ENCODE measurements at regions not wholly inside any gene's neighbourhood (a gene's known extent, or its start where the extent isn't known, plus 50 kb on each side); places are given as distances from the start of the nearest gene placed in this dataset.
"Not testable (repeated sequence)": the region's sequence is repeated elsewhere in the genome, so short reads cannot be mapped to it uniquely, and the experiment has no call there.

GRCh38 chr5:39526914-39527477, 102.2 kb upstream of the DAB2 start:
- Histone ChIP-seq H3K27ac (ENCODE audit: low read length) (peak overlapping the region; percentile 5), H3K9me3 (ENCODE audit: control insufficient read depth in 1 of 2, low read length in 2 of 2) (no peaks in the 10 kb centered on the region), H3K27me3 (ENCODE audit: low read depth, low read length) (no peaks in the 10 kb centered on the region), H3K4me1 (ENCODE audit: control insufficient read depth in 1 of 2, insufficient read depth in 2 of 2, low read length in 2 of 2) (no peaks in the 10 kb centered on the region), H3K36me3 (ENCODE audit: control insufficient read depth in 1 of 2, insufficient read depth in 2 of 2, low read length in 2 of 2) (no peaks in the 10 kb centered on the region), H3K4me3 (ENCODE audit: low read depth in 1 of 2, low read length in 2 of 2) (no peak overlapping the region)

GRCh38 chr5:39525781-39526180, 101.0 kb upstream of the DAB2 start:
- H3K9me3 ChIP-seq (ENCODE audit: control insufficient read depth in 1 of 2, low read length in 2 of 2); H3K4me3 ChIP-seq (ENCODE audit: low read depth in 1 of 2, low read length in 2 of 2); H3K4me1 ChIP-seq (ENCODE audit: control insufficient read depth in 1 of 2, insufficient read depth in 2 of 2, low read length in 2 of 2); H3K36me3 ChIP-seq (ENCODE audit: control insufficient read depth in 1 of 2, insufficient read depth in 2 of 2, low read length in 2 of 2); H3K27me3 ChIP-seq (ENCODE audit: low read depth, low read length); H3K27ac ChIP-seq (ENCODE audit: low read length): not testable (repeated sequence)

GRCh38 chr5:39525271-39525670, 100.5 kb upstream of the DAB2 start:
- H3K4me1 ChIP-seq (ENCODE audit: control insufficient read depth in 1 of 2, insufficient read depth in 2 of 2, low read length in 2 of 2) = peaks cover 0 to under 1% of the 10 kb centered on the region in 2 donors
- H3K9me3 ChIP-seq (ENCODE audit: control insufficient read depth in 1 of 2, low read length in 2 of 2) = no peaks in the 10 kb centered on the region
- H3K36me3 ChIP-seq (ENCODE audit: control insufficient read depth in 1 of 2, insufficient read depth in 2 of 2, low read length in 2 of 2) = no peaks in the 10 kb centered on the region
- H3K27ac ChIP-seq (ENCODE audit: low read length) = no peak overlapping the region
- H3K4me3 ChIP-seq (ENCODE audit: low read depth in 1 of 2, low read length in 2 of 2) = no peak overlapping the region
- H3K27me3 ChIP-seq (ENCODE audit: low read depth, low read length) = no peaks in the 10 kb centered on the region

- Histone ChIP-seq H3K4me1 (ENCODE audit: control insufficient read depth in 1 of 2, insufficient read depth in 2 of 2, low read length in 2 of 2) (peaks cover 0 to 14% of the 10 kb centered on the region in 2 donors), H3K4me3 (ENCODE audit: low read depth in 1 of 2, low read length in 2 of 2) (no peak overlapping the region), H3K27ac (ENCODE audit: low read length) (no peak overlapping the region), H3K9me3 (ENCODE audit: control insufficient read depth in 1 of 2, low read length in 2 of 2) (no peaks in the 10 kb centered on the region), H3K36me3 (ENCODE audit: control insufficient read depth in 1 of 2, insufficient read depth in 2 of 2, low read length in 2 of 2) (no peaks in the 10 kb centered on the region), H3K27me3 (ENCODE audit: low read depth, low read length) (no peaks in the 10 kb centered on the region)
These were observed 99.0 kb upstream of the DAB2 start for GRCh38 chr5:39523821-39524220.

GRCh38 chr5:39521940-39522590, 97.3 kb upstream of the DAB2 start:
- Histone ChIP-seq H3K4me3 (ENCODE audit: low read depth in 1 of 2, low read length in 2 of 2) (no peak overlapping the region), H3K27ac (ENCODE audit: low read length) (no peak overlapping the region), H3K27me3 (ENCODE audit: low read depth, low read length) (no peaks in the 10 kb centered on the region), H3K9me3 (ENCODE audit: control insufficient read depth in 1 of 2, low read length in 2 of 2) (no peaks in the 10 kb centered on the region), H3K4me1 (ENCODE audit: control insufficient read depth in 1 of 2, insufficient read depth in 2 of 2, low read length in 2 of 2) (peaks cover 0 to 26% of the 10 kb centered on the region in 2 donors), H3K36me3 (ENCODE audit: control insufficient read depth in 1 of 2, insufficient read depth in 2 of 2, low read length in 2 of 2) (no peaks in the 10 kb centered on the region)

GRCh38 chr5:39521098-39521860, 96.5 kb upstream of the DAB2 start:
- Histone ChIP-seq H3K4me3 (ENCODE audit: low read depth in 1 of 2, low read length in 2 of 2) (no peak overlapping the region), H3K27me3 (ENCODE audit: low read depth, low read length) (no peaks in the 10 kb centered on the region), H3K27ac (ENCODE audit: low read length) (no peak overlapping the region), H3K9me3 (ENCODE audit: control insufficient read depth in 1 of 2, low read length in 2 of 2) (no peaks in the 10 kb centered on the region), H3K36me3 (ENCODE audit: control insufficient read depth in 1 of 2, insufficient read depth in 2 of 2, low read length in 2 of 2) (no peaks in the 10 kb centered on the region), H3K4me1 (ENCODE audit: control insufficient read depth in 1 of 2, insufficient read depth in 2 of 2, low read length in 2 of 2) (peaks cover 0 to 26% of the 10 kb centered on the region in 2 donors)

GRCh38 chr5:39520232-39520572, 95.4 kb upstream of the DAB2 start:
- H3K4me1 ChIP-seq (ENCODE audit: control insufficient read depth in 1 of 2, insufficient read depth in 2 of 2, low read length in 2 of 2) = peaks cover 0 to 26% of the 10 kb centered on the region in 2 donors
- no peaks in the 10 kb centered on the region for H3K27me3 ChIP-seq (ENCODE audit: low read depth, low read length)
- peak overlapping the region; percentile 56 for H3K27ac ChIP-seq (ENCODE audit: low read length)
- H3K36me3 ChIP-seq (ENCODE audit: control insufficient read depth in 1 of 2, insufficient read depth in 2 of 2, low read length in 2 of 2) = no peaks in the 10 kb centered on the region
- H3K4me3 ChIP-seq (ENCODE audit: low read depth in 1 of 2, low read length in 2 of 2) = no peak overlapping the region
- H3K9me3 ChIP-seq (ENCODE audit: control insufficient read depth in 1 of 2, low read length in 2 of 2) = no peaks in the 10 kb centered on the region

GRCh38 chr5:39519566-39520231, 94.9 kb upstream of the DAB2 start:
- Histone ChIP-seq H3K4me1 (ENCODE audit: control insufficient read depth in 1 of 2, insufficient read depth in 2 of 2, low read length in 2 of 2) (peaks cover 0 to 26% of the 10 kb centered on the region in 2 donors), H3K27ac (ENCODE audit: low read length) (peak overlapping the region; percentile 56), H3K27me3 (ENCODE audit: low read depth, low read length) (no peaks in the 10 kb centered on the region), H3K36me3 (ENCODE audit: control insufficient read depth in 1 of 2, insufficient read depth in 2 of 2, low read length in 2 of 2) (no peaks in the 10 kb centered on the region), H3K9me3 (ENCODE audit: control insufficient read depth in 1 of 2, low read length in 2 of 2) (no peaks in the 10 kb centered on the region), H3K4me3 (ENCODE audit: low read depth in 1 of 2, low read length in 2 of 2) (no peak overlapping the region)

GRCh38 chr5:39519079-39519478, 94.3 kb upstream of the DAB2 start:
- H3K27ac ChIP-seq (ENCODE audit: low read length) = peak overlapping the region; percentile 12
- no peaks in the 10 kb centered on the region for H3K9me3 ChIP-seq (ENCODE audit: control insufficient read depth in 1 of 2, low read length in 2 of 2)
- H3K36me3 ChIP-seq (ENCODE audit: control insufficient read depth in 1 of 2, insufficient read depth in 2 of 2, low read length in 2 of 2) = no peaks in the 10 kb centered on the region
- no peaks in the 10 kb centered on the region for H3K27me3 ChIP-seq (ENCODE audit: low read depth, low read length)
- peaks cover 0 to 26% of the 10 kb centered on the region in 2 donors for H3K4me1 ChIP-seq (ENCODE audit: control insufficient read depth in 1 of 2, insufficient read depth in 2 of 2, low read length in 2 of 2)
- no peak overlapping the region for H3K4me3 ChIP-seq (ENCODE audit: low read depth in 1 of 2, low read length in 2 of 2)

- no peaks in the 10 kb centered on the region for H3K36me3 ChIP-seq (ENCODE audit: control insufficient read depth in 1 of 2, insufficient read depth in 2 of 2, low read length in 2 of 2)
- no peaks in the 10 kb centered on the region for H3K27me3 ChIP-seq (ENCODE audit: low read depth, low read length)
- H3K9me3 ChIP-seq (ENCODE audit: control insufficient read depth in 1 of 2, low read length in 2 of 2) = no peaks in the 10 kb centered on the region
- no peak overlapping the region for H3K4me3 ChIP-seq (ENCODE audit: low read depth in 1 of 2, low read length in 2 of 2)
- peaks cover 0 to 26% of the 10 kb centered on the region in 2 donors for H3K4me1 ChIP-seq (ENCODE audit: control insufficient read depth in 1 of 2, insufficient read depth in 2 of 2, low read length in 2 of 2)
- H3K27ac ChIP-seq (ENCODE audit: low read length) = peak overlapping the region; percentile 12
These were observed 93.7 kb upstream of the DAB2 start for GRCh38 chr5:39518516-39518915.

GRCh38 chr5:39517800-39518199, 93.0 kb upstream of the DAB2 start:
- Histone ChIP-seq H3K4me1 (ENCODE audit: control insufficient read depth in 1 of 2, insufficient read depth in 2 of 2, low read length in 2 of 2) (peaks cover 0 to 26% of the 10 kb centered on the region in 2 donors), H3K36me3 (ENCODE audit: control insufficient read depth in 1 of 2, insufficient read depth in 2 of 2, low read length in 2 of 2) (no peaks in the 10 kb centered on the region)

More at GRCh38 chr5:39517800-39518199, 93.0 kb upstream of the DAB2 start:
- no peaks in the 10 kb centered on the region for H3K9me3 ChIP-seq (ENCODE audit: control insufficient read depth in 1 of 2, low read length in 2 of 2)
- H3K4me3 ChIP-seq (ENCODE audit: low read depth in 1 of 2, low read length in 2 of 2) = no peak overlapping the region
- H3K27ac ChIP-seq (ENCODE audit: low read length) = no peak overlapping the region
- no peaks in the 10 kb centered on the region for H3K27me3 ChIP-seq (ENCODE audit: low read depth, low read length)

All from muscle layer of duodenum (tissue), 2 donors.